GM18498 (cell line): ENCODE measurements at regions not wholly inside any gene's neighbourhood (a gene's known extent, or its start where the extent isn't known, plus 50 kb on each side); places are given as distances from the start of the nearest gene placed in this dataset.

Experiments used
- ATAC-seq: cut with Tn5 transposase; IDR thresholded peaks from one replicate; pipeline ENCODE4 v1.9.1; 2021; ENCODE audit warnings: mild to moderate bottlenecking, moderate library complexity; ENCODE audit not compliant: unreplicated experiment

DNA sequence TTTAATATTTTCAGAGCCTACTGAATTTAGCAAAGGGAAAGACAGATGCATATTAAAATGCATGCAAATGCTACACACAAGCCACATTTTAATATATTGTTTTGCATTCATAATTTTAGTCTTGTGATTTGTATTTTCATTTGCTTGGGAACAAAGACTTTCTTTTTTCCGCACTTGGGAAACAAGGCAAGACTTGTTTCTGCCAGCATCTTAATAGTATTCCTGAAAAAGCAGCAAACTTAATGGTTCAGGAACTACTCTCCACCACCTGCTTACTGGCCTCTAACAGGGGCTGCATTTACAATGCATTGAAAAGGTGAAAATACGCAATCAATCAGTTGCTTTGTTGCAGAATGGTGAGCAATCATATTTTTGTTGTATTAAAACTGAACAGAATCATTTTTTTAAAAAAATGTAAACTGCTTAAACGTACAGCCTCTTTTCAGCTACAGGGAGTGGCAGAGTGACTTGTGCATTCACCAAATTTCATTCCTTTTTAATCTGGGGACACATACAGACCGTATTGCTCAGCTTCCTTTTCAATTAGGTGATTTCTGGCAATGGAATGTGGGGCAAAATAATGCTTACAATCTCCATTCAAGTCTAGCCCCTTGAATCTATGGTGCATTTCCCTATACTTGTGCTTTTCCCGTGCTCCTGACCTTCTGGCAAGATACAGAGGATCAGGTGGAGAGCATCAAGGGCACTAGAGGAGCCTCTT is 144.1 kb upstream of the BTG1 start:
- no peak for ATAC-seq

GRCh38 chr12:92288561-92288960 is 142.9 kb upstream of the BTG1 start:
- ATAC-seq: no peak

GRCh38 chr12:92278378-92278828 is 132.8 kb upstream of the BTG1 start:
- no peak for ATAC-seq

DNA sequence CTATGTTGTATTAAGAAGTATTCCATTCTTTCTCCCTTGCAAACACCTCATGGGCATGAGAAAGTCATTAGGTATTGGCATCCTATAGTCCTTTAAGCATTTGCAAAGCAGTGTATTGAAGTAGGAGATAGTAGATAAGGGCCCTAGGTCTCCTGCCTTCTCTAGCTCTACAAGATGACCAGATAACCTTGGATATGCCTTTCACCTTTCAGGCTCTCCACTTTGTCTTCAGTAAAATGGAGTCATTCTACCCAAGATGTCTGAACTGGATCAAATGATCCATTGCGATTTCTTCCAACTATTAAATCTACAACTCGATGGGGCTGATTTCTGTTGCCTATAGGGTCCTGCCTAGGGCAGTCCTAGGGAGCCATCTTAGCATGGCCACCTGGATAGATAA is 132.1 kb upstream of the BTG1 start:
- no peak for ATAC-seq

- ATAC-seq: no peak
Observed at GRCh38 chr12:92276276-92276675, 130.6 kb upstream of the BTG1 start.

DNA sequence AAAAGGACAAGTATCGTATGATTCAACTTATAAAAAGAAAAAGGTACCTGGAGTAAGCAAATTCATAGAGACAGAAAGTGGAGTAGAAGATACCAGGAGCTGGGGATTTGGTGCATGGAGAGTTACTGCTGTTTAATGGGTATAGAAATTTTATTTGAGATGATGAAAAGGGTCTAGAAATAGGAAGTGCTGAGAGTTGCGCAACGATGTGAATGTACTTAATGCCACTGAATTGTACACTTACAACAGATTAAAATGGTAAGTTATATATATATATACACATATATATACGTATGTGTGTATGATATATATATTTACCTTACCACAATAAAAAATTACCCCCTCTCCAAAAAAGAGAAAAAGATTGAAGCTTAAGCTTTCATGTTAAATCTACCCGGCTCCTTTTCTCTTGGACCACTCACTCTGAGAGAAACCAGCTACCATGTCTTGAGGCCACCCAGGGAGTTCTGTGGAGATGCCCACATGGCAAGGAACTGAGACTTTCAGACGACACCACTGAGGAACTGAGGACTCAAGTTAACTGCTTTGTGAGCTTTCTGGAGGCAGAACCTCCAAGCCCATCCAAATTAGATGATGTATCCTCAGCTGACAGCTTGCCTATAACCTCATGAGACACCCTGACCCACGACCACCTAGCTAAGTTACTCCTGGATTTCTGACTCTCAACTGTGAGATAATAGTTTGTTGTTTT is 130.0 kb upstream of the BTG1 start:
- no peak for ATAC-seq

GRCh38 chr12:92273076-92273475 is 127.4 kb upstream of the BTG1 start:
- no peak for ATAC-seq

DNA sequence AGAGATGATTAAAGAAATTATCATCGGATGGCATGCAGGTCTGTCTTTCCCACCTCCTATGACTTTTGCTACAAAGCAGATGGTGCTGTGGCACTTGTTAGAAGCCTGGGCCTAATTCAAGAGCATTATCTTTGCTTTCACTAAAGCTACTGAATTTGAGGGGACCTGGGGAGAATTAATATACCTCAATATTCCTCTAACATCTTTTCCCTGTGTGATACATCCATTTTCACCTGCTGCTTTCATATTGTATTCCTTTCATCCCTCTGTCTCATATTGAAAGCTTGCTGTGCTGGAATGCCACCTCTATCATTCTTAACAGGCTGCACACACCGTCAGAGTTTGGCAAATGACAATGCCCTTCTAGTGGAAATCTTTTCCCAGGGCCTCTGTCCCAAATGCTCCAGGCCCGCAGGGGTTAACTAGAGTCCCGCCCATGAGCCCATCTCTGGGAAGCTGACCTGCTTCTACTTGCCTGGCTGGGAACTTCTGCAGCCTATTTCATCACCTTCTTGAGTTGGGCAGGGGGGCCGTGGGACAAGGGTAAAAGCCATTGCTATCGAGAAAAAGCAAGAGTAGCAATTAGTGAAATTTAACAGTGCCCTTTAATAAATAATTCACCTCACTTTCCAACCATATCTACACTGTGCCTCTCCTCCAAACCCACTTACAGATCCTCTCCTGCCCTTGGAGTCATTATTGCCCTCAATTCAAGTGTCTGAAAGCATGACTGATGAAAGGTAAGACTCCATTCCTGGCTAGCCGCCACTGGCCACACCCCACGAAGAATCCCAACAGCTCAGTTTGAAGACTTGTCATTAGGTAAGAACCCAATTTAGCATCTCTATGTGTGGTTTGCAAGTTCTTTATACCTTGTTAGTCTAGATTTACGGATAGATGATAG is 126.7 kb upstream of the BTG1 start:
- ATAC-seq: no peak

DNA sequence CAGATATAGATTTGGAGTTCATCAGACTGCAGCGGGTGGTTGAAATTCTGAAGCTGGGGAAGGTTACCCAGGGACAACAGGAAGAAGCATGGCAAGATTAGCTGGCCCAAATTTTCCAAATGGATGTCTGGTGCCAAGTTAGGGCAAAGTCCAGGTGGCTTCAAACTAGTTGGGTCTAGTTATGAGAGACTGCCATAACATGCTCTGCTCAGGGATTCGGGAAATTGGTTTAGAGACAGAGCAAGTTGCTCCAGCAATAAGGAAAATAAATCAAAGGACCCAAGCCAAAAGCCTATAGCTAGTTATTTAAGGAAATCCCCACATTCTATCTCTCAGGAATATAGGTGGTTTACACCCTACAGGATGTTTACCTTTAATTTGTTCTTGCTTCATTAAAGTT is 125.7 kb upstream of the BTG1 start:
- no peak for ATAC-seq

DNA sequence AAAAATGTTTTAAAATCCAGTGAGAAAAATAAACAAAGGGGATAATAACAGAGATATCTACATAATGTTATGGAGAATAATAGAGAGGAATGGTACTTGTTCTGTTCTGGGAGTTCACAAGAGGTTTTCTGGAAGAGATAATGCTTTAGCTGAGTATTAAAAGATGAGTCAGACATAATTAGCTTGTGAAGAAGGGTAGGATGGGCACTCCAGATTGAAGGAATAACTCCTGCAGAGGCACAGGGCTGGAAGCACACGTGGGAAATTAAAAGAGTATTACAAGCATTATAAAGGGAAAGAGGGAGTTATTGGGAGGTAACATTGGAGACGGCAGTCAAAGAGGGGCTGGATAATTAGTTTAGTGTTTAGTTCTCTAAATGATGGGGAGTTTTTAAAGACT is 124.9 kb upstream of the BTG1 start:
- no peak for ATAC-seq

- no peak for ATAC-seq
Observed at GRCh38 chr12:92268946-92269345, 123.3 kb upstream of the BTG1 start.

DNA sequence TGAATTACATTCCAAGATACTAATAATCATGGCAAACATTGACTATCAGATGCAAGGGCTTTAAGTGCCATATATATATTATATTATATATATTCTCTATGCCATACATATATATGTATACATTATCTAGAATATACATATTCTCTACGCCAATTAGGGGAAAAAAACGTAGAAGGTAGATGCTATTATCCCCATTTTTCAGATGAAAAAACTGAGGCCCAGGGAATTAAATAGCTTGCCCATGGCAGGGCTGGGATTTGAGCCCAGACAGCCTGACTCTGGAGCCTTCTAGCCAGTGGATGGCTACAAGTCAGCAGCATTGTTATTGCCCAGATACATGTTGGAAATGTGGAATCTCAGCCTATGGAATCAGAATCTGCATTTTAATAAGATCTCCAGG is 116.0 kb upstream of the BTG1 start:
- no peak for ATAC-seq

- ATAC-seq: no peak
Observed at GRCh38 chr12:92261071-92261470, 115.4 kb upstream of the BTG1 start.

DNA sequence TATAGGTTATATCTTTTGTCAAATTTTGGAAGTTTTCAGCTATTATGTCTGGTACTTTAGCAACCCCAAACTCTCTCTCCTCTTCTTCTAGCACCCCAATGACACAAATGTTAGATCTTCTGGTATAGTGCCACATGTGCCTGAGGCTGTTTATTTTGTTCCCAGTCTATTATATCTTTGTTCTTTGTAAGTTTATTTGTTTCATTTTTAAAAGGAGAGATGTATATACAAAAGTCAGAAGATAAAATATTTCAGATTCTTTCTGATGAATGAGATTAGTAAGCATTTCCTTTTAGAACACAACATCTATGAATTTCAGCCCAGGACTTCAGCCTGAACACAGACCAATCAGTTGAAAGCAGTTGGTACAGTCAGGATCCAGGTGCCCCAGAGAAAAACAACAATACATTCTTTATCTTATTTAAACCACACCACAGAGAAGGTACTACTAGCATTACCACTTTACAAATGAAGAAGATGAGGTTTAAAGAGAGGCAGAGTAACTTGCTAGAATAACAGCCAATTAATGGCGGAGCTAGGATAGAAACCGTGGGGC is 114.1 kb upstream of the BTG1 start:
- ATAC-seq: no peak

DNA sequence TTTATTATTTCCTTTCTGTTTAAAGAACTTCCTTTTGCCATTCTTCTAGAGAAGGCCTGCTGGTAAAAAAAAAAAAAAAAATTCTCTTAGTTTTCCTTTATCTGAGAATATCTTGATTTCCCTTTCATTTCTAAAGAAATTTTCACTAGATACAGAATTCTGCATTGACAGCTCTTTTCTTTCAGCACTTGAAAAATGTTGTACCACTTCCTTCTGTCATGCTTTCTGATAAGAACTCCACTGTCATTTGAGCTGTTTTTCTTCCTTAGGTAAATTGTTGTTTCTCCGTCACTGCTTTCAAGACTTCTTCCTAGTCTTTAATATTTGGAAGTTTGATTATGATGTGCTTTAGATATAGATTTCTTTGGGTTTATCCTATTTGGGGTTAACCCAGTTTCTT is 113.6 kb upstream of the BTG1 start:
- no peak for ATAC-seq

DNA sequence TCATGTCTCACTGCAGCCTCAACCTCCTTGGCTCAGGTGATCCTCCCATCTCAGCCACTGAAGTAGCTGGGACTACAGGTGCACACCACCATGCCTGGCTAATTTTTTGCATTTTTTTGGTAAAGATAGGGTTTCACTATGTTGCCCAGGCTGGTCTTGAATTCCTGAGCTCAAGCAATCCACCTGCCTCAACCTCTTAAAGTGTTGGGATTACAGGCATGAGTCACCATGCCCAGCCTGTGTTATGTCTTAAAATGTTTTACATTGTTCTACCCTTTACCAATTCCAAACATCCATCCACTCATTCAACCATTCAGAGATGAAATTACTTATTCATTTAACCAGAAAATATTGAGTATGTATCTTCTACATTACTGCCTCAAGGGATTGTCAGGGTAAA is 111.6 kb upstream of the BTG1 start:
- no peak for ATAC-seq

DNA sequence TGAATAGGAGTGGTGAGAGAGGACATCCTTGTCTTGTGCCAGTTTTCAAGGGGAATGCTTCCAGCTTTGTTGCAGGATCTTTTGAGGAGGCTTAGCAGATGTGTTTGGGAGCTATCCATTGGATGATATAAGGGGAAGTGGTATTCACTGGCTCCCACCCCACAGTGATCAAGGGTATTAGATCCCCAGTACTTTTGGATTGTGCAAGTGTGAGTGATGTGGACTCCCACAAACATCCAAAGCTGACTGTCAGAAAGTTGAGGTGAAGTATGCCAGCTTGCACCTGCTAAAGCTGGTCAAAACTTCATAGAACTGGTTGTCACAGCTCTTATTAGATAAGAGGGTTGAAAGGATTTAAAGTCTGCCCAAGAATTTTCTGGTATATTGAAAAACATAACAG is 110.1 kb upstream of the BTG1 start:
- no peak for ATAC-seq

DNA sequence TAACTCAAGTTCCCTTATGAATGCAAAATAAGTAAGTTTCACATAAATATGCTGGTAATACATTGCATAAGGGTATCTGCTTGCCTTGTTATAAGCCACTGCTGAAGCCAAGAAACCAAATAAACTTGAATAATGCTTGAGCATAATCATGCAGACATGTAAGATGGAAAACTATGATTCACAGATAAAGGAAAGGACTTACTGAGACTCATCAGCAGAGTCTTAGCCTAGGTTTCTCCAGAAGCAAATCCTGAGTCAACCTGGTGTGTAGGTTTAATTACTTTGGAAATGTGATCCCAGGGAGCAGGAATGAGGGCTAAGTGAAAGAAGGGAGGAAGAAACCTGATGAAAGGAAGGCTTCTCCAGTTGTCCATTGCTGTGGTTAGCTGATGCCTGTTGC is 107.7 kb upstream of the BTG1 start:
- no peak for ATAC-seq

- ATAC-seq: no peak
Observed at GRCh38 chr12:92248977-92249376, 103.3 kb upstream of the BTG1 start.

GRCh38 chr12:92244036-92244435 is 98.4 kb upstream of the BTG1 start:
- no peak for ATAC-seq

DNA sequence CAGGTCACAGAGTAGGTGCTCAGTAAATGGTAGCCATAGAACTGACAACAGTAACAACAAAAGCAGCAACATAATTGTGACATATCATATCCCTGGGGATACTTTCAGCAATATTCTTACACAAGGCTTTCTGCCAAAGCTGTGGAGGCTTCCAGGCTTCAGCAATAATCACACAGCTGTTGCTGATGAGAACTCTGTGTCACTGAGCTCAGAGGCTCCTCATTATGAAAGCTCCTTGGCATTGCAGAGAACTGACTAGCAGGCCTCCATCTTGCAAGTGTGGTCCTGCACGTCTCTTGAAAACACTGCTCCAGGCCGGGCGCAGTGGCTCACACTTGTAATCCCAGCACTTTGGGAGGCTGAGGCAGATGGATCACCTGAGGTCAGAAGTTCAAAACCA is 97.3 kb upstream of the BTG1 start:
- no peak for ATAC-seq
